ENCODE measurements at regions not wholly inside any gene's neighbourhood (a gene's known extent, or its start where the extent isn't known, plus 50 kb on each side); places are given as distances from the start of the nearest gene placed in this dataset.

GRCh38 chr6:117781550-117781949, 106.3 kb downstream of the NUS1 start:
- RAD21 ChIA-PET (ENCODE audit: unreplicated experiment), result no interaction called here
- no peak overlapping the region for H3K4me3 ChIP-seq
- intact Hi-C loops (cut with micrococcal nuclease; ENCODE audit: unreplicated experiment), result no loop called here
- H2AFZ ChIP-seq (ENCODE audit: control insufficient read depth, low read depth, low read length), result no peak overlapping the region
- TF ChIP-seq NFYB (IDR thresholded peaks at IDR 0.05; ENCODE audit: insufficient read depth, low read depth, low read length) (no peak), NRF1 (conservative IDR thresholded peaks at IDR 0.05; ENCODE audit: low read depth, low read length) (no peak), SP1 (IDR thresholded peaks at IDR 0.05; ENCODE audit: low read depth, low read length) (no peak), YBX1 (IDR thresholded peaks at IDR 0.05) (no peak), ELK1 (IDR thresholded peaks at IDR 0.05; ENCODE audit: low read depth, low read length) (no peak), IRF4 (IDR thresholded peaks at IDR 0.05; ENCODE audit: low read depth, low read length) (no peak), CBX5 (IDR thresholded peaks at IDR 0.05; ENCODE audit: low read depth) (no peak), GATAD2B (conservative IDR thresholded peaks at IDR 0.05; ENCODE audit: low read depth) (no peak), POU2F2 (IDR thresholded peaks at IDR 0.05; ENCODE audit: borderline replicate concordance, low read depth, low read length) (no peak), RAD21 (IDR thresholded peaks at IDR 0.05; ENCODE audit: insufficient read depth, low read depth, low read length) (no peak), RCOR1 (conservative IDR thresholded peaks at IDR 0.05; ENCODE audit: low read depth, low read length) (no peak)
- SMC1A ChIA-PET (ENCODE audit: uncharacterized antibody, unreplicated experiment), result no interaction called here
- WGBS (ENCODE audit: insufficient coverage, insufficient replicate concordance, low lambda C conversion rate, missing lambda C conversion rate), result 61% methylated on average over 3 of the region's 3 CpGs
- H3K9me3 ChIP-seq (replicated peaks; ENCODE audit: control insufficient read depth, insufficient read depth, low read length), result no peaks in the 10 kb centered on the region; the same call in 2 of the 3 replicates
- no peaks in the 10 kb centered on the region for H3K79me2 ChIP-seq (ENCODE audit: control insufficient read depth, insufficient read depth, low read length)
- ATAC-seq, result no peak
- H4K20me1 ChIP-seq (ENCODE audit: control insufficient read depth, insufficient read depth), result no peaks in the 10 kb centered on the region
- CTCF ChIA-PET, result no interaction called here
- POLR2A ChIA-PET, result no interaction called here
- in situ Hi-C loops (cut with MboI), result no loop called here
- BruUV-seq (replicated peaks), result no TSS peak
- no peak overlapping the region for H3K4me2 ChIP-seq (ENCODE audit: control insufficient read depth, insufficient read depth)
- no peaks in the 10 kb centered on the region for H3K4me1 ChIP-seq (ENCODE audit: control insufficient read depth, insufficient read depth, low read length)
- no peaks in the 10 kb centered on the region for H3K27me3 ChIP-seq (replicated peaks in 1 of 2; ENCODE audit: control insufficient read depth in 2 of 2, insufficient read depth in 2 of 2, low read length in 1 of 2)
- no peak overlapping the region for H3K27ac ChIP-seq (ENCODE audit: control insufficient read depth, insufficient read depth)
- no peak overlapping the region for H3K9ac ChIP-seq (ENCODE audit: control insufficient read depth, insufficient read depth, low read length)
- no peak for DNase-seq (ENCODE audit: low read depth, low spot score)
- no peaks in the 10 kb centered on the region for H3K36me3 ChIP-seq (ENCODE audit: control insufficient read depth in 2 of 2, insufficient read depth in 2 of 2, low read length in 1 of 2)
- no peak for FAIRE-seq
